Ascending aorta (tissue), 2 donors: ENCODE measurements at regions not wholly inside any gene's neighbourhood (a gene's known extent, or its start where the extent isn't known, plus 50 kb on each side); places are given as distances from the start of the nearest gene placed in this dataset.
A peak's percentile ranks its signal among the peaks of the same experiment; 100 is the strongest.

Source experiments
- DNase-seq, 2 donors: peaks; one replicate each; pipeline ENCODE4 v3.0.0-alpha.2; 2019; ENCODE audit warnings: low spot score in 2 of 2
- H3K27ac ChIP-seq, 2 donors: fragments of 200-600 bp; sonication (generic); one replicate each; pipeline ENCODE4 v1.5.1; 2016 to 2017; ENCODE audit warnings: mild to moderate bottlenecking in 1 of 2
- H3K27me3 ChIP-seq: fragments of 200-600 bp; sonication (generic); one replicate; pipeline ENCODE4 v1.5.1; 2017
- H3K36me3 ChIP-seq, 2 donors: fragments of 200-600 bp; sonication (generic); one replicate each; pipeline ENCODE4 v1.5.1; 2016
- H3K4me1 ChIP-seq, 2 donors: fragments of 200-600 bp; sonication (generic); one replicate each; pipeline ENCODE4 v1.5.1; 2016 to 2017; ENCODE audit warnings: mild to moderate bottlenecking in 1 of 2
- H3K4me3 ChIP-seq, 2 donors: fragments of 200-600 bp; sonication (generic); one replicate each; pipeline ENCODE4 v1.5.1; 2016 to 2017; ENCODE audit warnings: mild to moderate bottlenecking in 1 of 2
- H3K9me3 ChIP-seq, 2 donors: fragments of 200-600 bp; sonication (generic); one replicate each; pipeline ENCODE4 v1.5.1; 2016
- CTCF ChIP-seq, 3 experiments: fragments of 200-600 bp in 2 of 3; fragments of 450-650 bp in 1 of 3; sonication (generic) in 2 of 3; IDR thresholded peaks; one replicate each; pipeline ENCODE4 v1.5.1; 2016 to 2019; ENCODE audit warnings: antibody characterized with exemption in 3 of 3, mild to moderate bottlenecking in 1 of 3, moderate library complexity in 1 of 3
- intact Hi-C: fragments of 100-400 bp; cut with DNase I; formaldehyde crosslinking; loops from one replicate; pipeline ENCODE4 v1.15.1; 2023

- H3K27me3 ChIP-seq: no peaks in the 10 kb centered on the region
Measured at GRCh38 chr2:8054070-8054469, 627.8 kb upstream of the ID2 start.

GRCh38 chr2:8058652-8059051 is 623.2 kb upstream of the ID2 start:
- no peak for DNase-seq
- peak overlapping the region in 1 of 2 donors; percentile 2 for H3K27ac ChIP-seq
- no peaks in the 10 kb centered on the region for H3K36me3 ChIP-seq
- intact Hi-C loops: no loop called here
- H3K27me3 ChIP-seq: no peaks in the 10 kb centered on the region
- TF ChIP-seq CTCF (IDR thresholded peaks at IDR 0.05): no peak
- H3K9me3 ChIP-seq: no peaks in the 10 kb centered on the region
- no peak overlapping the region for H3K4me3 ChIP-seq
- H3K4me1 ChIP-seq: peaks cover 0 to 4% of the 10 kb centered on the region in 2 donors

More at GRCh38 chr2:8054070-8054469, 627.8 kb upstream of the ID2 start:
- H3K4me1 ChIP-seq: peaks cover 0 to 4% of the 10 kb centered on the region in 2 donors
- H3K27ac ChIP-seq: no peak overlapping the region
- DNase-seq: no peak
- intact Hi-C loops: no loop called here
- H3K4me3 ChIP-seq: no peak overlapping the region
- no peaks in the 10 kb centered on the region for H3K9me3 ChIP-seq
- H3K36me3 ChIP-seq: no peaks in the 10 kb centered on the region
- no peak for TF ChIP-seq CTCF (IDR thresholded peaks at IDR 0.05)

- no peaks in the 10 kb centered on the region for H3K27me3 ChIP-seq
- DNase-seq: no peak
- TF ChIP-seq CTCF (IDR thresholded peaks at IDR 0.05): no peak
- no peak overlapping the region for H3K27ac ChIP-seq
- H3K36me3 ChIP-seq: no peaks in the 10 kb centered on the region
- peaks cover 0 to 4% of the 10 kb centered on the region in 2 donors for H3K4me1 ChIP-seq
- intact Hi-C loops: no loop called here
- H3K9me3 ChIP-seq: no peaks in the 10 kb centered on the region
- no peak overlapping the region for H3K4me3 ChIP-seq
Measured at GRCh38 chr2:8059255-8059654, 622.6 kb upstream of the ID2 start.

GRCh38 chr2:8059794-8060193 is 622.1 kb upstream of the ID2 start:
- Histone ChIP-seq H3K9me3 (no peaks in the 10 kb centered on the region), H3K27me3 (no peaks in the 10 kb centered on the region), H3K36me3 (no peaks in the 10 kb centered on the region), H3K4me3 (no peak overlapping the region), H3K4me1 (peaks cover 0 to 4% of the 10 kb centered on the region in 2 donors), H3K27ac (no peak overlapping the region)
- intact Hi-C loops: no loop called here
- TF ChIP-seq CTCF (IDR thresholded peaks at IDR 0.05): no peak
- no peak for DNase-seq

- intact Hi-C loops: no loop called here
- TF ChIP-seq CTCF (IDR thresholded peaks at IDR 0.05): no peak
- no peaks in the 10 kb centered on the region for H3K36me3 ChIP-seq
- no peaks in the 10 kb centered on the region for H3K9me3 ChIP-seq
- no peak overlapping the region for H3K4me3 ChIP-seq
- no peak for DNase-seq
- peaks cover 0 to 4% of the 10 kb centered on the region in 2 donors for H3K4me1 ChIP-seq
- H3K27ac ChIP-seq: no peak overlapping the region
- no peaks in the 10 kb centered on the region for H3K27me3 ChIP-seq
Measured at GRCh38 chr2:8061219-8061618, 620.6 kb upstream of the ID2 start.

GRCh38 chr2:8064603-8065002 is 617.3 kb upstream of the ID2 start:
- no peaks in the 10 kb centered on the region for H3K27me3 ChIP-seq
- DNase-seq: no peak
- no peaks in the 10 kb centered on the region for H3K4me1 ChIP-seq
- H3K9me3 ChIP-seq: no peaks in the 10 kb centered on the region
- H3K36me3 ChIP-seq: no peaks in the 10 kb centered on the region
- intact Hi-C loops: no loop called here
- H3K27ac ChIP-seq: no peak overlapping the region
- TF ChIP-seq CTCF (IDR thresholded peaks at IDR 0.05): no peak
- H3K4me3 ChIP-seq: no peak overlapping the region
